ENCODE measurements at regions not wholly inside any gene's neighbourhood (a gene's known extent, or its start where the extent isn't known, plus 50 kb on each side); places are given as distances from the start of the nearest gene placed in this dataset.

DNA sequence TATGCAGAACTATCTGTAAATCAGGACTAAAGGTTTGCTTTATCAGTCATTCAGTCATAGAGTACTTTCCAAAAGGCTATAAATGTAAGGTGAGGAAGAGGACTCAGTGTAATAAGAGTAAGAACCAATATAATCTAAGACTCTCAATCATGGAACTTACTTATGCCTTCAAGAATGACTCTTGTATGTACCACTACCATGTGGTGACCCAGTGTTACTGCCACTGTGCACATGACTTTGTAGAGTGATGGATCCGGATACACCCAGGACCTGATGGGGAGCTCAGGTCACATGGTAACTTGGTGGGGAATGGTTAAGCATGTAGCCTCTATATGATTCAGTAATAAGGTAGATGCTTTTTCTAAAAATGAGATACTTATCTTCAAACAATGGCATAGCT is 2099.8 kb downstream of the MRPL39 start:
- no peaks in the 10 kb centered on the region for H3K27me3 ChIP-seq (replicated peaks; ENCODE audit: insufficient read depth, low read length)

GRCh38 chr21:23496729-23497128 is 2110.6 kb downstream of the MRPL39 start:
- Histone ChIP-seq H3F3A (ENCODE audit: insufficient read depth, low read length) (no peaks in the 10 kb centered on the region; the same call in 1 of the 2 replicates), H2AFZ (ENCODE audit: low read length) (no peak overlapping the region), H4K20me1 (ENCODE audit: insufficient read depth, low read length) (no peaks in the 10 kb centered on the region), H3K27ac (ENCODE audit: low read length) (no peak overlapping the region), H3K79me2 (ENCODE audit: low read length) (no peaks in the 10 kb centered on the region), H3K36me3 (replicated peaks; ENCODE audit: insufficient read depth, low read length) (no peaks in the 10 kb centered on the region), H3K27me3 (replicated peaks; ENCODE audit: insufficient read depth, low read length) (no peaks in the 10 kb centered on the region), H3K9me2 (replicated peaks; ENCODE audit: insufficient read depth, low read length) (no peaks in the 10 kb centered on the region), H3K4me1 (ENCODE audit: low read length) (peaks cover 8% of the 10 kb centered on the region; the same call in 1 of the 2 replicates), H3K4me3 (ENCODE audit: low read length) (no peak overlapping the region), H3K9me3 (replicated peaks; ENCODE audit: insufficient read depth, low read length) (no peaks in the 10 kb centered on the region), H3K9ac (ENCODE audit: low read length) (no peak overlapping the region), H3K4me2 (ENCODE audit: low read depth, low read length) (peak overlapping the region; percentile 18; the same call in 1 of the 2 replicates)
- TF ChIP-seq EZH2phosphoT487 (IDR thresholded peaks at IDR 0.05; ENCODE audit: low read length) (no peak), EZH2 (optimal IDR thresholded peaks at IDR 0.05; ENCODE audit: low read depth, low read length) (no peak)
- TF ChIP-seq, protein P1, sequence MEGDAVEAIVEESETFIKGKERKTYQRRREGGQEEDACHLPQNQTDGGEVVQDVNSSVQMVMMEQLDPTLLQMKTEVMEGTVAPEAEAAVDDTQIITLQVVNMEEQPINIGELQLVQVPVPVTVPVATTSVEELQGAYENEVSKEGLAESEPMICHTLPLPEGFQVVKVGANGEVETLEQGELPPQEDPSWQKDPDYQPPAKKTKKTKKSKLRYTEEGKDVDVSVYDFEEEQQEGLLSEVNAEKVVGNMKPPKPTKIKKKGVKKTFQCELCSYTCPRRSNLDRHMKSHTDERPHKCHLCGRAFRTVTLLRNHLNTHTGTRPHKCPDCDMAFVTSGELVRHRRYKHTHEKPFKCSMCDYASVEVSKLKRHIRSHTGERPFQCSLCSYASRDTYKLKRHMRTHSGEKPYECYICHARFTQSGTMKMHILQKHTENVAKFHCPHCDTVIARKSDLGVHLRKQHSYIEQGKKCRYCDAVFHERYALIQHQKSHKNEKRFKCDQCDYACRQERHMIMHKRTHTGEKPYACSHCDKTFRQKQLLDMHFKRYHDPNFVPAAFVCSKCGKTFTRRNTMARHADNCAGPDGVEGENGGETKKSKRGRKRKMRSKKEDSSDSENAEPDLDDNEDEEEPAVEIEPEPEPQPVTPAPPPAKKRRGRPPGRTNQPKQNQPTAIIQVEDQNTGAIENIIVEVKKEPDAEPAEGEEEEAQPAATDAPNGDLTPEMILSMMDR (IDR thresholded peaks at IDR 0.05; ENCODE audit: low read length), result no peak
- DNase-seq, result peak; percentile 68

More for the DNA sequence above, 2099.8 kb downstream of the MRPL39 start:
- Histone ChIP-seq H3K4me1 (ENCODE audit: low read length) (no peaks in the 10 kb centered on the region), H3K9me3 (replicated peaks; ENCODE audit: insufficient read depth, low read length) (no peaks in the 10 kb centered on the region), H2AFZ (ENCODE audit: low read length) (no peak overlapping the region), H3K9ac (ENCODE audit: low read length) (no peak overlapping the region), H3K79me2 (ENCODE audit: low read length) (no peaks in the 10 kb centered on the region), H3K27ac (ENCODE audit: low read length) (no peak overlapping the region), H3K36me3 (replicated peaks; ENCODE audit: insufficient read depth, low read length) (no peaks in the 10 kb centered on the region), H3K9me2 (replicated peaks; ENCODE audit: insufficient read depth, low read length) (no peaks in the 10 kb centered on the region), H4K20me1 (ENCODE audit: insufficient read depth, low read length) (no peaks in the 10 kb centered on the region), H3K4me2 (ENCODE audit: low read depth, low read length) (no peak overlapping the region), H3F3A (ENCODE audit: insufficient read depth, low read length) (no peaks in the 10 kb centered on the region), H3K4me3 (ENCODE audit: low read length) (no peak overlapping the region)
- TF ChIP-seq EZH2 (optimal IDR thresholded peaks at IDR 0.05; ENCODE audit: low read depth, low read length) (no peak), EZH2phosphoT487 (IDR thresholded peaks at IDR 0.05; ENCODE audit: low read length) (no peak)
- TF ChIP-seq, protein P1 (IDR thresholded peaks at IDR 0.05; ENCODE audit: low read length), result no peak
- no peak for DNase-seq

DNA sequence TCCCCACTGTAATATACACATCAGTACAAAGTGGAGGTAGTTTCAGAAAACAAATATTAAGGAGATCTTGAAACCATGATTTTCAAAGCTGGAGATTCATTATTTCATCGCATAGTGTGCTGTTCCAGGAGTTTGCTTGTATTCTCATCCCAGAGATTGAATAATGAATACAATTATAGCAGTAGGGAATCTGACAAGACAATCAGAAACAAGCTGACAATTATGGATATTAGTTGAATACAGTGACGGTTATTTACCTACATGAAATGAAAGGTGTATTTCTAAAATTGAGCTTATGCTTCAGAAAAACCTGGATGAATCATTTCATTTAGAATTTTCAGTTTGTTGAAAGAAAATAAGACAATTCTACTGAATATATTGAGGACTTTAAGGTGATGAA is 2119.0 kb downstream of the MRPL39 start:
- no peaks in the 10 kb centered on the region for H3F3A ChIP-seq (ENCODE audit: insufficient read depth, low read length)
- H3K27me3 ChIP-seq (replicated peaks; ENCODE audit: insufficient read depth, low read length), result no peaks in the 10 kb centered on the region
- DNase-seq, result no peak
- no peaks in the 10 kb centered on the region for H3K9me2 ChIP-seq (replicated peaks; ENCODE audit: insufficient read depth, low read length)
- H3K4me1 ChIP-seq (ENCODE audit: low read length), result no peaks in the 10 kb centered on the region
- H3K36me3 ChIP-seq (replicated peaks; ENCODE audit: insufficient read depth, low read length), result no peaks in the 10 kb centered on the region
- no peaks in the 10 kb centered on the region for H4K20me1 ChIP-seq (ENCODE audit: insufficient read depth, low read length)
- no peak overlapping the region for H3K4me2 ChIP-seq (ENCODE audit: low read depth, low read length)
- TF ChIP-seq, protein P1 (IDR thresholded peaks at IDR 0.05; ENCODE audit: low read length), result no peak
- TF ChIP-seq EZH2 (optimal IDR thresholded peaks at IDR 0.05; ENCODE audit: low read depth, low read length), result no peak
- TF ChIP-seq EZH2phosphoT487 (IDR thresholded peaks at IDR 0.05; ENCODE audit: low read length), result no peak
- H3K79me2 ChIP-seq (ENCODE audit: low read length), result no peaks in the 10 kb centered on the region
- H3K4me3 ChIP-seq (ENCODE audit: low read length), result no peak overlapping the region
- H3K9ac ChIP-seq (ENCODE audit: low read length), result no peak overlapping the region
- H3K9me3 ChIP-seq (replicated peaks; ENCODE audit: insufficient read depth, low read length), result no peaks in the 10 kb centered on the region
- no peak overlapping the region for H3K27ac ChIP-seq (ENCODE audit: low read length)
- H2AFZ ChIP-seq (ENCODE audit: low read length), result no peak overlapping the region
